ENCODE measurements at regions not wholly inside any gene's neighbourhood (a gene's known extent, or its start where the extent isn't known, plus 50 kb on each side); places are given as distances from the start of the nearest gene placed in this dataset.

DNA sequence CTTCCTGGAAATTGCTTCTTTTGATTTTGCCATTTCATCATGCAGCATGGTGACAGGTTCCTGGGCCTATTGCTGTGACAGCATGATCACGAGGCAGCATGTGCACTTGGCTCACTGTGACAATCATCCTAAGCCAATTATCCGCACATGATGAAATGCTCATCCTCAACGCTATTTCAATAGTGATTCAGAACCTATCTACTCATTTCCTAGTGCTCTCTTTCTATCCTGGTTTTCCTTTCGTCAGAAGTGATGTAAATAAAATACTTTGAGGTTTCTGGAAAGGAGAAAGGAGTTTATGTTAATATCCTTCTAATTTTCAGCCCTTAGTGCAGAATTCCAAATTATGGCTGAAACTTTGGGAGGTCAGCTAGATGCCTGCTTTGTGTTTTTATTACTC, 110.6 kb upstream of the ADAMTS5 start:
- H3K4me1 ChIP-seq (ENCODE audit: insufficient read depth, low read length): no peaks in the 10 kb centered on the region
- H3K9me3 ChIP-seq (ENCODE audit: insufficient read depth, low read length, severe bottlenecking): no peaks in the 10 kb centered on the region
- no peak overlapping the region for H3K4me3 ChIP-seq (ENCODE audit: low read depth in 1 of 2, low read length in 2 of 2)
- DNase-seq (no peak), ATAC-seq (ENCODE audit: insufficient read depth, low read depth) (no peak)
- H2AFZ ChIP-seq (ENCODE audit: low read depth, low read length): no peak overlapping the region
- H4K20me1 ChIP-seq (ENCODE audit: insufficient read depth, low read length): no peaks in the 10 kb centered on the region
- H3K27me3 ChIP-seq (ENCODE audit: insufficient read depth, low read length, poor library complexity): no peaks in the 10 kb centered on the region
- H3K79me2 ChIP-seq (ENCODE audit: insufficient read depth, low read length): no peaks in the 10 kb centered on the region
- H3K27ac ChIP-seq (ENCODE audit: low read length): no peak overlapping the region
- no peak overlapping the region for H3K4me2 ChIP-seq (ENCODE audit: insufficient read depth, low read length)
- TF ChIP-seq CTCF (IDR thresholded peaks at IDR 0.05; ENCODE audit: borderline replicate concordance, extremely low read depth, low read length, poor library complexity, severe bottlenecking) (no peak), EZH2 (IDR thresholded peaks at IDR 0.05; ENCODE audit: borderline replicate concordance, low read depth, low read length, severe bottlenecking) (no peak)
- no peak overlapping the region for H3K9ac ChIP-seq (ENCODE audit: low read depth, low read length)
- H3K36me3 ChIP-seq (ENCODE audit: insufficient read depth, low read length): no peaks in the 10 kb centered on the region

DNA sequence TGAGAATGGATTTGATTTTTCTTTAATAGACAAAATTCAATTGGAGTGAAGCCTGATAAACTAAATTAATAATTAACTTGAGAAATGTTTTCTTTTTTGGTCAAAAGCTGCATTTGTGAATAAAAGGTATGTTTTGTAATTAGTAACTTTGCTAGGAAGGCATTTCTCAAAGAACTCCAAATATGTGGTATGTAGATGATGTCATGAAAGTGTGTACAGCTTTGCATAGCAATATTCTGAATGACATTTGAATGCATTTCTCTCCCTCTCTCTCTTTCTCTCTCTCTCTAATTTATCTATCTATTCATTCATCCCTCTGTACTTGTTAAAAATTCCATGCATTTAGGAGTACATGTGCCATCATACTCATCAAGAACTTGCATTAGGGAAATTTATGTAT, 109.1 kb upstream of the ADAMTS5 start:
- Histone ChIP-seq H3K4me1 (ENCODE audit: insufficient read depth, low read length) (no peaks in the 10 kb centered on the region), H2AFZ (ENCODE audit: low read depth, low read length) (no peak overlapping the region), H3K79me2 (ENCODE audit: insufficient read depth, low read length) (no peaks in the 10 kb centered on the region), H3K27me3 (ENCODE audit: insufficient read depth, low read length, poor library complexity) (no peaks in the 10 kb centered on the region), H3K27ac (ENCODE audit: low read length) (no peak overlapping the region), H4K20me1 (ENCODE audit: insufficient read depth, low read length) (no peaks in the 10 kb centered on the region), H3K4me3 (ENCODE audit: low read depth in 1 of 2, low read length in 2 of 2) (no peak overlapping the region), H3K36me3 (ENCODE audit: insufficient read depth, low read length) (no peaks in the 10 kb centered on the region), H3K9ac (ENCODE audit: low read depth, low read length) (no peak overlapping the region), H3K9me3 (ENCODE audit: insufficient read depth, low read length, severe bottlenecking) (no peaks in the 10 kb centered on the region), H3K4me2 (ENCODE audit: insufficient read depth, low read length) (no peak overlapping the region)
- TF ChIP-seq CTCF (IDR thresholded peaks at IDR 0.05; ENCODE audit: borderline replicate concordance, extremely low read depth, low read length, poor library complexity, severe bottlenecking) (no peak), EZH2 (IDR thresholded peaks at IDR 0.05; ENCODE audit: borderline replicate concordance, low read depth, low read length, severe bottlenecking) (no peak)
- no peak for DNase-seq
- no peak for ATAC-seq (ENCODE audit: insufficient read depth, low read depth)

DNA sequence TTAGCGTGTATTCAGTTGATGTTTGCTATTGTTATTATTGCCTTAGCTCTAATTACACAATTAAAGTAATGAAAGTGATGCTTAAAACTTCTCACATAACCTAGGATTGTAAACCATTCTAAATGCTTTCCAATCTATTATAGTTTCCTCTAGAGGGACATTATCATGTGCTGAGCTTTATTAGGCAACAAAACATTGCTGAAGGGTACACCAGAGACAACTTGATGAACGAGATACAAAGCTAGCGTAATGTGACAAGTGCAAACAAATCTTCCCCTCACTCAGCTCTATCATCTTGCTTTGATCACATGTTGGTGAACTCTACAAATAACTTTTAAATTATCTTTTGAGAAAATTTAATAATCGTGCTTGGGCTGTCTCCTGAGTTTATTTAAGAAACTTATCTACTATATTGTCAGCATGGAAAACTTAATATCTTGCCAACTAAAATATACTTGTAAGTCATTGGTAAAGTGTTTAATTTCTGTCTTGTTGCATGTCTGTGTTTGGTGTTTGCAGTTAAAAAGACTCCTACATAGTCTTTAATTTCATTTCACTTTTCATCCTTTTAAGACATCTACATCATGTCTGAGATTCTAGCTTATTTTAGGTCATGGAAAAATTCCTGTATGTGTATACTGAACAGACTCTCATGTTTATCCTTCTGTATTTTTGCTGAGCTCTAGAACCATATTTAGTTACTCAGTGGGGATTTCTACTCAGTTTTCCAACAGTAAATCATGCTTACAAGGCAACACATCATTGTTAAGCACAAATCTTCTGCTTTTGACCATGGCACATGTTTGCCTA, 104.2 kb upstream of the ADAMTS5 start:
- no peaks in the 10 kb centered on the region for H3K9me3 ChIP-seq (ENCODE audit: insufficient read depth, low read length, severe bottlenecking)
- TF ChIP-seq EZH2 (IDR thresholded peaks at IDR 0.05; ENCODE audit: borderline replicate concordance, low read depth, low read length, severe bottlenecking) (no peak), CTCF (IDR thresholded peaks at IDR 0.05; ENCODE audit: borderline replicate concordance, extremely low read depth, low read length, poor library complexity, severe bottlenecking) (no peak)
- ATAC-seq (ENCODE audit: insufficient read depth, low read depth) (no peak), DNase-seq (no peak)
- no peak overlapping the region for H3K4me3 ChIP-seq (ENCODE audit: low read depth in 1 of 2, low read length in 2 of 2)
- no peaks in the 10 kb centered on the region for H3K27me3 ChIP-seq (ENCODE audit: insufficient read depth, low read length, poor library complexity)
- no peaks in the 10 kb centered on the region for H4K20me1 ChIP-seq (ENCODE audit: insufficient read depth, low read length)
- H3K4me1 ChIP-seq (ENCODE audit: insufficient read depth, low read length): no peaks in the 10 kb centered on the region
- no peak overlapping the region for H3K27ac ChIP-seq (ENCODE audit: low read length)
- H3K36me3 ChIP-seq (ENCODE audit: insufficient read depth, low read length): no peaks in the 10 kb centered on the region
- H3K4me2 ChIP-seq (ENCODE audit: insufficient read depth, low read length): no peak overlapping the region
- no peak overlapping the region for H2AFZ ChIP-seq (ENCODE audit: low read depth, low read length)
- no peaks in the 10 kb centered on the region for H3K79me2 ChIP-seq (ENCODE audit: insufficient read depth, low read length)
- H3K9ac ChIP-seq (ENCODE audit: low read depth, low read length): no peak overlapping the region
